ENCODE measurements at regions not wholly inside any gene's neighbourhood (a gene's known extent, or its start where the extent isn't known, plus 50 kb on each side); places are given as distances from the start of the nearest gene placed in this dataset. TPM values are rescaled to one million over a fixed set of nuclear protein-coding genes. Genes with fewer than 3 reads are reported as not detected.
"Not testable (repeated sequence)": the region's sequence is repeated elsewhere in the genome, so short reads cannot be mapped to it uniquely, and the experiment has no call there.

DNA sequence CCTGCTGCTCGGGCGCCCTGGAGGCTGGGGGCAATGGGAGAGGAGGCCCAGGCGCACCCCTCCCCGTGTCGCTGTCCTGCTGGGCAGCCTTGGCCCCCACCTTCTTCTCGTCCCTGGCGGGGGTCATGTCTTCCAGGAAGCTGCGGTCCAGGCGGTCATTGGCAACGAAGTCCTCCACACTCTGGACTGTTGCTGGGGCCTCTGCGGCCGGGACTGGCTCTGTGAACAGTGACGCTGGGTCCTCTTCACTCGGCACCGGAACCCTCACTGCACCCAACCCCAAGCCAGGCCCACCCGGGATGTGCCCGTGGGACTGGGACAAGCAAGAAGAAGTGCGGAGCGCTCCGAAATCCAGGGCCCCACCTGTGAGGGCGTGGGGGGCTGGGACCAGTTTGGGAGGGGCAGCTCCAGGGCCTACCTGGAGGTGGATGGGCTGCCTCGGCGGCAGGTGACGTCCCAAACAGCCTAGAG is 308.0 kb downstream of the CCDC74A start:
- H3K4me3 ChIP-seq (ENCODE audit: low read depth, low read length): no peak overlapping the region
- no peak for DNase-seq (ENCODE audit: low read depth)
- TF ChIP-seq CTCF (IDR thresholded peaks at IDR 0.05; ENCODE audit: insufficient read depth, low read length): no peak

DNA sequence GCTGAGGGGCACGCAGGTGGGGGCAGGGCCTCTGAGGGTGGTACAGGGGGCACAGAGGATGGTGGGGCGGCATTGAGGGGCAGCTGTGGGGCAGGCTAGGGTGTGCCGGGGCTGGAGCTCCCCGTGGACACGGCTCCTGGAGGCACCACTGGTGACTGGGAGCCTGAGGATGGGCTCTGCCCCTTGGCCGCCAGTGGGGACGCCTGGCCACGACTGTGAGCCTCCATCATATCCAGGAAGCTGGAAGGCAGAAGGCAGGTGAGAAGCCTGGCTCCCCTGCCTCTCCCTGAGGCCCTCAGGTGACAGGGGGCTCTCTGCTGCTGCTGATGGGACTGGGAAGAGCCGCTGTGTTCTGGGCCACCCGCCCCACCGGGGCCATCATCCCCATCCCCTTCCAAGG is 308.4 kb downstream of the CCDC74A start:
- DNase-seq (ENCODE audit: low read depth); H3K4me3 ChIP-seq (ENCODE audit: low read depth, low read length): not testable (repeated sequence)

DNA sequence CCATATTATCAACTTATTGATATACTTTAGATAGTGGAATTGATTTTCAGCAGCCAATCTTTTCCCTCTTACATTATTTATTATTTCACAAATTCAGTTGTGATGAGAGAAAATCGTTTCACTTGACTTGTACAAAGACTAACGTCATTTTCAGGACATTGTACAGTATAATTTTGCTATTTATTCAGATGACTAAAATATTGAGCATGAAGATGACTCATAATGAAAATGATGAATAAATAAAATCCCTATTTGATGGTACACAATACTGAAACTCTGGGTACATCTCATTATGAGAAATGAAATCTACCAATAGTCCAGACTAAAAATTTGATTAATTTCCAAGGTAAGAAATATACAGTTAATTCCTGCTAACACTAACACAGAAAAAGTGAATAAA is 316.4 kb downstream of the CCDC74A start:
- H3K4me3 ChIP-seq (ENCODE audit: low read depth, low read length); DNase-seq (ENCODE audit: low read depth): not testable (repeated sequence)

- not testable (repeated sequence) for H3K4me3 ChIP-seq (ENCODE audit: low read depth, low read length)
These were observed 305.6 kb downstream of the ANKRD30BL start for GRCh38 chr2:131856202-131856601.

DNA sequence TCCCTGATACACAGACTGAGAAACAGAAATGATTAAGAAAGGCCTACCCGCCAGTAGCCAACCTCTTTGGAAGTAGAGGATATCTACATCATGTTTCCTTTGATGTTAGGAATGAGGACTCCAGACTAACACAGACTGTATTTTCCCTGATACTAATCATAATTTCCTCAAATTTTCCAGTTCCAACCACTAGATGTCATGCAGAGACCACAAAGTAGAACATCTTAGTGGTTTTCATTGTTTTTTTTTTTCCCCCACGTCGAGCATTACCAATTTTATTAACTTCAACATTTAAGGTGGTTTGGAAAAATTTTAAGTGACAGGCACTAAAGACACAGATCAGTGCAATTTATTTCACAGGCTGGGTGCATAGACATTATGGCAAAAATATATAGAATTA is 303.6 kb downstream of the ANKRD30BL start:
- not testable (repeated sequence) for H3K4me3 ChIP-seq (ENCODE audit: low read depth, low read length)
- peak; percentile 4 for DNase-seq (ENCODE audit: low read depth)

More at GRCh38 chr2:131856202-131856601, 305.6 kb downstream of the ANKRD30BL start:
- not testable (repeated sequence) for DNase-seq (ENCODE audit: low read depth)

Small RNA genes in the stretch of these regions (small RNA-seq; reads per million reads assigned to genes)
- not detected for gene RNU6-617P
